ENCODE measurements at regions not wholly inside any gene's neighbourhood (a gene's known extent, or its start where the extent isn't known, plus 50 kb on each side); places are given as distances from the start of the nearest gene placed in this dataset.

- CTCF ChIA-PET: no interaction called here
These were observed 667.9 kb upstream of the CDH7 start for GRCh38 chr18:65082907-65083306.

GRCh38 chr18:65081786-65082185, 669.0 kb upstream of the CDH7 start:
- no peak for DNase-seq (ENCODE audit: low read depth, low spot score)
- POLR2A ChIA-PET: no interaction called here
- CTCF ChIA-PET: no interaction called here

More at GRCh38 chr18:65082907-65083306, 667.9 kb upstream of the CDH7 start:
- POLR2A ChIA-PET: no interaction called here
- TF ChIP-seq CTCF (IDR thresholded peaks at IDR 0.05; ENCODE audit: insufficient read depth, low read length, missing control alignments): no peak
- H3K4me3 ChIP-seq (ENCODE audit: low read depth, low read length): no peak overlapping the region
- DNase-seq (ENCODE audit: low read depth, low spot score): no peak

GRCh38 chr18:65073060-65073550, 677.7 kb upstream of the CDH7 start:
- ChIA-PET POLR2A (no interaction called here), CTCF (no interaction called here)
- no peak for TF ChIP-seq CTCF (IDR thresholded peaks at IDR 0.05; ENCODE audit: insufficient read depth, low read length, missing control alignments)
- no peak overlapping the region for H3K4me3 ChIP-seq (ENCODE audit: low read depth, low read length)
- DNase-seq (ENCODE audit: low read depth, low spot score): no peak

More at GRCh38 chr18:65081786-65082185, 669.0 kb upstream of the CDH7 start:
- H3K4me3 ChIP-seq (ENCODE audit: low read depth, low read length): no peak overlapping the region
- TF ChIP-seq CTCF (IDR thresholded peaks at IDR 0.05; ENCODE audit: insufficient read depth, low read length, missing control alignments): no peak

GRCh38 chr18:65057439-65058083, 693.3 kb upstream of the CDH7 start:
- CTCF ChIA-PET: no interaction called here
- H3K4me3 ChIP-seq (ENCODE audit: low read depth, low read length): no peak overlapping the region
- no peak for DNase-seq (ENCODE audit: low read depth, low spot score)
- POLR2A ChIA-PET: no interaction called here
- TF ChIP-seq CTCF (IDR thresholded peaks at IDR 0.05; ENCODE audit: insufficient read depth, low read length, missing control alignments): no peak

GRCh38 chr18:65056575-65056974, 694.2 kb upstream of the CDH7 start:
- no peak overlapping the region for H3K4me3 ChIP-seq (ENCODE audit: low read depth, low read length)
- TF ChIP-seq CTCF (IDR thresholded peaks at IDR 0.05; ENCODE audit: insufficient read depth, low read length, missing control alignments): no peak
- no peak for DNase-seq (ENCODE audit: low read depth, low spot score)
- CTCF ChIA-PET: no interaction called here
- POLR2A ChIA-PET: no interaction called here

GRCh38 chr18:65049586-65049985, 701.2 kb upstream of the CDH7 start:
- ChIA-PET POLR2A (no interaction called here), CTCF (no interaction called here)
- TF ChIP-seq CTCF (IDR thresholded peaks at IDR 0.05; ENCODE audit: insufficient read depth, low read length, missing control alignments): no peak
- no peak overlapping the region for H3K4me3 ChIP-seq (ENCODE audit: low read depth, low read length)
- DNase-seq (ENCODE audit: low read depth, low spot score): no peak
